ENCODE measurements at regions not wholly inside any gene's neighbourhood (a gene's known extent, or its start where the extent isn't known, plus 50 kb on each side); places are given as distances from the start of the nearest gene placed in this dataset.

- TF ChIP-seq ZNF384 (IDR thresholded peaks at IDR 0.05; ENCODE audit: low read depth, low read length) (no peak), RBM39 (optimal IDR thresholded peaks at IDR 0.05; ENCODE audit: low read depth, low read length) (no peak), ELK1 (CRISPR knock-in tag; IDR thresholded peaks at IDR 0.05) (no peak), POLR2A (conservative IDR thresholded peaks at IDR 0.05) (no peak), RFX5 (IDR thresholded peaks at IDR 0.05; ENCODE audit: low read depth, low read length) (no peak), MAZ (CRISPR knock-in tag; conservative IDR thresholded peaks at IDR 0.05 in 1 of 2, IDR thresholded peaks at IDR 0.05 in 1 of 2) (no peak)
Observed at GRCh38 chr2:107266555-107266954, 380.6 kb upstream of the ST6GAL2 start.

All from K562 (cell line).